Ecto neural progenitor cell (in vitro differentiated cells): ENCODE measurements at regions not wholly inside any gene's neighbourhood (a gene's known extent, or its start where the extent isn't known, plus 50 kb on each side); places are given as distances from the start of the nearest gene placed in this dataset.
"Not testable (repeated sequence)": the region's sequence is repeated elsewhere in the genome, so short reads cannot be mapped to it uniquely, and the experiment has no call there.

Source experiments
- DNase-seq: peaks from one replicate; pipeline ENCODE4 v3.0.0-alpha.2; 2018; ENCODE audit warnings: low spot score

DNA sequence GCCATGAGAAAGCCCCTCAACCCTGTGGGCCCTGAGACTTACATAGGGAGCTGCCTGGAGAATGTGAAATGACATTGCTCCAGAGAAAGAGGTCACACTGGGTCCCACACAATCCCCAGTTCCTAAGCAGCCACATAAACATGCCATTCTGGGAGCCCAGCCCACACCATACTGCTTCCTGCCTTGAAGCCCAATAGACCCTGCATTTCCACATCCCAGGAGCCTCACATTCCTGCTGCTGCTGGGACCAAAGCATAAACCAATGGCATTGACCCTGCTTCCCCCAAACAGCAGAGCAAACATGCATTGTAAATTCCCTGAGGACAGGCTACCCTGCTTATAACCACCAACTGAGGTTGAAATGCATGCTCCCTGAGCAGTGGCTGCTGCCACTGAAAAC lies 1117.6 kb upstream of the SLC39A10 start:
- no peak for DNase-seq

DNA sequence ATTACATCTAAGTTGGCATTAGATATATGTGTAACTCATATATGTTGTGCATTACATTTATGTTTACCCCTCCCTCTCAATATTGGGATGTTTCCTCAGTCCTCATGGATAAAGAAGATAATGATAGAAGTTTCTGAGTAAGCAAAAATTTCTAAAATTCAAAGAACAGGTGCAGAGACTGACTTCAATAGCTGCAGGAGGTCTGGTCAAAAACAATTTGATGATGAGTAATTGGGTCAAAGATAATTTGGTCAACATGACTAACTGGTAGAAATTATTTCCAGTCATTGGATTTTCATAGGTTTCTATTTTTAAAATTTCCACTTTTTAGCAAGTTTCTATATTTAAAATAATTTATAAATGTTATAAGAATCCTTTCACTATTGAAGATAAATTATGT lies 1130.9 kb upstream of the SLC39A10 start:
- no peak for DNase-seq

DNA sequence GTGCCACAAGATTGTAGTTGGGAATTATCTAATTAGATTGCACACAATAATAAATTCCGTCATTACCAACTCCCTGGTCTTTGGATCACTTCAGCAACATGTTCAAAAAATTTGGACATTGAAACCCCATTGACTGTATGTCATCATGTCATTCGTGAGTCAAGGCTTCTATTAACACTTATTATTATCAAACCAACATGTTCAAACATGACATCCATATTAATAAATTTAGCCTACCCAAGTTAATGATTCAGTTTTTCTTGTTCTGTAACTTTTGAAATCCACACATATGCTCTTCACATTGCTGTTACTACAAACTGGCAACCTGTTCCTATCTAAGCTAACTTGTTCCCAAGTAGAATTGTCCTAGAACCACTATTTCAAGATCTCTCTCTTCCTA lies 1142.7 kb upstream of the SLC39A10 start:
- DNase-seq, result no peak

DNA sequence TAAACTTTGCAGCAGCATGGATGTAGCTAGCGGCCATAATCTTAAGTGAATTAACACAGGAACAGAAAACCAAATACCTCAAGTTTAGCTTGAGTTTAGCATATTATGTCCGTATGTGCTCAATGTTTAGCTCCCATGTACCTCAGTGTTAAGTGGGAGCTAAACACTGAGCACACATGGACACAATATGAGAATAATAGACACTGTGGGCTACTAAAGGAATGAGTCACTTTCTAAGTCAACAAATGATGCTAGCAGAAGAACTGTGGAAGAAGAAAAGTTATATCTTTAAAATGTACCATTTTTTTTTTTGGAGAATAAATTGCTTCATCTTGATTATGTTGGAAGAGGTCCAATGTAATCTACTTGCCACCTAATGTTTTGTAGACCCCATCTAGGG lies 1146.0 kb upstream of the SLC39A10 start:
- DNase-seq, result not testable (repeated sequence)

DNA sequence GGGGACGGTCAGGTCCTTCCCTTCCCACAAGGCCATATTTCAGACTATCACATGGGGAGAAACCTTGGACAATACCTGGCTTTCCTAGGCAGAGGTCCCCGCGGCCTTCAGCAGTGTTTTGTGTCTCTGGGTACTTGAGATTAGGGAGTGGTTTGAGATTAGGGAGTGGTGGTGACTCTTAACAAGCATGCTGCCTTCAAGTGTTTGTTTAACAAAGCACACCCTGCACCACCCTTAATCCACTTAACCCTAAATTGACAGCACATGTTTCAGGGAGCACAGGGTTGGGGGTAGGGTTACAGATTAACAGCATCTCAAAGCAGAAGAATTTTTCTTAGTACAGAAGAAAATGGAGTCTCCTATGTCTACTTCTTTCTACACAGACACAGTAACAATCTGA lies 1152.2 kb upstream of the SLC39A10 start:
- not testable (repeated sequence) for DNase-seq

DNA sequence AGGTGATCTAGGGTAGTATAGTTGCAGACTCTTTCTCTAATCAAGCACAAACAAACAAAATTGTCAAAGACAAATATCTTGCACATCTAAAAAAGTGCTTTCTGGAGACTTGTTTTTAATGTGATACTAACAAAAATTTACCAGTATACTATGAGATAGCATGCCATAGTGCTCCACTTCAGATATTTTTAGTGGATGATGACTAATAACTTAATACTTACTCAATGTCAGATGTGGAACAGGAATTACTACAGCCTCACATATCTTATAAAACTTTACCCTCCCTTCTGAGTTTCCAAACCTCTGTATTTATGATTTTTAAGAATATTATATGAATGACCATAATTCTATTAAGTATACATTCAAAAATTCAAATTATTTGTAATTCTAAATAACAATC lies 1162.0 kb upstream of the SLC39A10 start:
- DNase-seq, result no peak

DNA sequence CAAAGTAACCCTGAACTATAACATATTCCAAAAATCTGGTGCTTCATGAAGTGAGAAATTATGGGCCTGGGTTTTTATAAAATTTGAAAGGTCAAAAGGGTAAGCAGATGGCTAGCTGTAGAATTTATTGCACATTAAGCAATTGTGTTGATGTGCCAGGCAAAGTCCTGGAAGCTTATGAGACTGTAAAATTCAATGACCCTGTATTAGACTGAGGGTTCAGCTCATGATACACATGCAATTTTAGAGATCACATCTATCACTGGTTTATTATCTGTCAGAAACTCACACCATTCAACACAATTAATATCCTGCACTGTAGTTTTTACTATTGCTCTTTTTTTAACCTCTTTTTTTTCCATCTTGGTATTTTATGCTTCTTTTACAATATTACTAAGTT lies 1162.6 kb upstream of the SLC39A10 start:
- no peak for DNase-seq

DNA sequence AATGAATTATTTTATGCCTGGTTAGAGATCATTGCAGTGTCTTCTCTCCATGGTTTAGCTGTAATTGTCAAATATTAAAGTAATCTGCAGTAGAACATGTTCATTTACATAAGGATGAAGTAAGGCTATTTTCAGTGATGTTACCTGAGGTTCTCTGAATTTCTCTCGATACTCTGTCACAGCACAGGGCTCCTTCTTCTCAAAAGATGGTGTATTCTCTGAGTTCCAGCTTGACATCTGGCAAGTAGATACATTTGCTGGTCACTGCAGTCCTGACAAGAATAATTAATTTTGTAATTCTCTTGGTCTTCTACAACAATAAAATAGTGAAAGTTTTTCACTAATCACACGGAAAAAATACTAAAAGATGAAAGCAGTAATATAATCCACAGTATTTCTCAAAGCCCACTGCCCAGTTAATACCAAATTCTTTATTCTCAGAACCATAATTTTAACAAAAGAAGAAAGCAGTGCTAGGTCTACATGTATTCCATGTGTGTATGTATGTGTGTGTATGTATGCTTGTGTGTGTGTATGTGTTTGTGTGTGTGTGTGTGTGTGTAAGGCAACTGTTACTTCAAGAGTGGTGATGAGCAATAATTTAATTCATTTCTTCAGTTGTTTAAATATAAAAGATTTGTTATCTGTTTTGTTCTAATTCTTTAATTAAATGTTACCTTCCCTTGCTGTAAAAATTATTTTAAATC lies 1165.5 kb upstream of the SLC39A10 start:
- no peak for DNase-seq

DNA sequence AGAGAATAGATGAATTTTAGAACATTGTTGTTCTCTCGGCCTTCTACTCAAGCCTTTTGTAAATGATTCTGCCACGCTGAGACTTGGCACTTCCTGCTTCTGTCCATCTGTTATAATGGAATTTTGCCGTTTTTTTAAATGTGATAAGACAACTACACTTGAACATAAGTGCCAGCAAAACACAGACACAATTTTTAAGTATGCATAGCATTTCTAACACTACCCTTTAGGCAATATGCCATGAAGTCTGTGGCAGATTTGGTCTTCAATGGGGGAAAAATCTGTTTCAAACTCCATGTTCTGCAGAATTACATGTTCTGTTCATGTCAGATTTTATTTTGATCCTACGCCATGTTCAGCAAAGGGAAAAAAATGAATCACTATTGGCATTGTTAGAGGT lies 1170.7 kb upstream of the SLC39A10 start:
- no peak for DNase-seq

DNA sequence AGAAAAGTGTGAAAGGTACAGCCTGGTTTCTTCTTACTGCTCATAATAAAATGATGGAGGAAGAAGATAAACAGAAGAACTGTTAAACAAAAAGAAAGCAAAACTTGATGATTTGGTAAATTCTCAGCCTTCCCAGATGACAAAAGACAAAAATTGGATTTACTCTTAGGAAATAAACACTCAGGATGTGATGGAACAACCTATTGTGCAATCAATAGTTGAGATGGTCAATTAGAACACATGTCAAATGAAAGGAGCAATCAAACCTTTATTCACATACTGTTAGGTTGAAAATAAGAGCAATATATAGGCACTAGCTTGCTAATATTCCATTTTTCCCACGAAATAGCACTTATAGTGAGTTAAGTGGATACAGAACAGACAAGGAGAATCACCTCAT lies 1174.0 kb upstream of the SLC39A10 start:
- no peak for DNase-seq

DNA sequence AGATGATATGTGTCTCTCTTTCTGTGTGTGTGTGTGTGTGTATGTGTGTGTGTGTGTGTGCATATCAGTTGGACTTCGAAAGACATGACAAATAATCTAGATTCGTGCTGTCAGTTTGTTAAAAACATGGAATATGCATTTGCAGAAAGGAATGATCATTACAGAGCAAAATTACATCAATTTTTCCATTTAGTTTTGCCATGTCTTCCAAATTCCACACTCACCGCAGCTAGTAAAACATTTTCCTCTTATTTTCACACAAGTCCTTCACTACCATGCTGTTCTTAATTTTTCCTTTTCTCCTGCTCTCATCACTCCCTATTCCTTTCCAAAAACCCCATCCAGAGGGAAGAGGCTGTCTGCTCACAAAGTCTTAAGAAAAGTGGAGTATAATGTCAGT lies 1191.4 kb upstream of the SLC39A10 start:
- no peak for DNase-seq

DNA sequence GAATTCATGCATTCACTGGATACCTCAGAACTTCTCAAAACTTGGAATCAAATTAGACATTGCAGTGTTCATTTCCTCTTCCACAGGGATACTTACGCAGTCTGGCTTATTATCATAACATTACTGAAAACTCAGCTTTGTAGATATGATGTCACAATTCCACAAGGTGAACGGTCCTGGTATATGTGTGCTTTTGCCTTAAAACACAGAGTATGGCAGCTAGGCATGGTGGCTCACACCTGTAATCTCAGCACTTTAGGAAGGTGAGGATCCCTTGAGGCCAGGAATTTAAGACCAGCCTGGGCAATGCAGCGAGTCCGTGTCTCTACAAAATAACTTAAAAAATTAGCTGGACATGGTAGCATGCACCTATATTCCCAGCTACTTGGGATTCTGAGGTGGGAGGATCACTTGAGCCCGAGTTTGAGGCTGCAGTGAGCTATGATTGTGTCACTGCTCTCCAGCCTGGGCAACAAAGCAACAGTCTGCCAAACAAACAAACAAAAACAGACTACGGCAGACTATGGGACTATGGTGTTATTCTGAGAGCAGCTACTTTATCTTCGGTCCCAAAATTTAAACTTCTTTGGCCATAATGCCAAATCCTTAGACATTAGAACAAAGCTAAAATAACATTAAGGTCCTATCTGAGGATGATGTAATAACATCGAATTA lies 1191.9 kb upstream of the SLC39A10 start:
- no peak for DNase-seq

DNA sequence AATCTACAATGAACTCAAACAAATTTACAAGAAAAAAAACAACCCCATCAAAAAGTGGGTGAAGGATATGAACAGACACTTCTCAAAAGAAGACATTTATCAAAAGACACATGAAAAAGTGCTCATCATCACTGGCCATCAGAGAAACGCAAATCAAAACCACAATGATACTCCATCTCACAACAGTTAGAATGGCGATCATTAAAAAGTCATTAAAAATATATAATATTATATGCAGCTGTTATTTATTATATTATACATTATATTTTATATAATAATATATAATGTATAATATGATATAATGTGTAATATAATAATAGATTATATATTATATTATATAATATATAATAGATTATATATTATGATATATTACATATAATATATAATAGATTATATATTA lies 1194.1 kb upstream of the SLC39A10 start:
- DNase-seq, result not testable (repeated sequence)

DNA sequence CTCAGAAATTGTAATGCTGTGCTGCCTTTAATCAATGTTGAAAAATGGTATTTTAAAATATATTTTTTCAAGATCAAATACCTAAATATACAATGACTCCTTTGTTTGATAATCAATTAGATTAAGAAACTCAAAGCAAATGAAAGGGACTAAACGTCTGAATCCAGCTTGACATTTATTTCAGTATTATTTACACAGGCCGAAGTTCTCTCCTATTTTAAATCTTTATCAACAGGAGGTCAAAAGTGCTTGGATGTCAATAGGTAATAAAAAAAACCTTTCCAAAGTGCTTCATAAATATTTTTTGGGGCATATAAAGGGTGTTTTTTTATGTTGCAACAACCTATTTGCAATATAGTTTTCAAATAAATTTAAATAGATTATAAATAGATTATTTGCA lies 1201.7 kb upstream of the SLC39A10 start:
- no peak for DNase-seq

DNA sequence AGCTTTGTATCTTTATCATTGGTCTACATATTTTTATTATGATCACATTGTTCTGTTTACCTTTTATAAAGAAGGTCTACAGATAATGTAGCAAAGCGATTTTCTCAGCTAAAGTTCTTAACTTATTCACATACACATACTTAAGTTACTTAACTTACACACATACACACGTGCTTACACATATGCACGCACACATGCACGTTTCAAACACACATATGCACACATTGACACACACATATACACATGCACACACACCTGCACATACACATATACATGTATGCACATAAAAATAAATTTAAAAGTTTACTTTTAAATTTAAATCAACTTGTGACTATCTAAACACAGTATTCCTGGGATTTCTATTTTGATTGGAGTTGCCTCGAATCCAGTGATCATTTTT lies 1204.5 kb upstream of the SLC39A10 start:
- no peak for DNase-seq

DNA sequence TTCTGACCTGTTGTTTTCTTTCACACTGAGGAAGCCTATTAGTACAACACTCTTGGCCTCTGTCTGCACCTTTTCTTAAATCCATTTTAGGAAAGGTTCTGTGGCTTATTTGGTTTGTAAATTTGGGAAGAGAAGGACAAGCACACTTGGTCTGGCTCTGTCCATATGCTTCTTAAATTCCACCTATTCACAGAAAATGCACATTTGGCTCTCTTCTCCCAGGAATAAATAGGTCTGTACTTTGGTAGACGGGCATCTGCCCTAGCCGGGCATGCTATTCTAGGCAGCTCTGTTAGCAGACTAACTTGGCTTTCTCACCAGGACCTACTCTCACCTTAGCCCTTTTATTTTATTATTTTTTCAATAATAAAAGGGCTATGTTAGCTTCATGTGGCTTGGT lies 1211.8 kb upstream of the SLC39A10 start:
- no peak for DNase-seq

DNA sequence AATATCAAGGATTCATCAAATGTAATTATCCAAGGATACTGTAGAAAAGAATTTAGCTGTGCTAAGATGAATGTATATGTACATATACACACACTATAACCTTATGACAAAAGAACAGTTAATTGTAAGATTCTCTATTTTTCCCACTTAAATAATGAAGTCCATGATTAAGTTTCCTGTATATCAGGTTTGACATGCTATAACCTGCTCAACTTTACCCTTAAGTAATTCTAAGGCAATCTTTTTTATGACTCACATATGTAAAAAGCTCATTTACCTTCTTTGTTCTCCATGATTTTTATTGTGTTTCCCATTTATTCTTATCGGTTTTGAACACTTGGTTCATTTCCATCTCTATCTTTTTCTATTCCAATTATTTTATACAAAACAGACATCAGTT lies 1213.1 kb upstream of the SLC39A10 start:
- no peak for DNase-seq

DNA sequence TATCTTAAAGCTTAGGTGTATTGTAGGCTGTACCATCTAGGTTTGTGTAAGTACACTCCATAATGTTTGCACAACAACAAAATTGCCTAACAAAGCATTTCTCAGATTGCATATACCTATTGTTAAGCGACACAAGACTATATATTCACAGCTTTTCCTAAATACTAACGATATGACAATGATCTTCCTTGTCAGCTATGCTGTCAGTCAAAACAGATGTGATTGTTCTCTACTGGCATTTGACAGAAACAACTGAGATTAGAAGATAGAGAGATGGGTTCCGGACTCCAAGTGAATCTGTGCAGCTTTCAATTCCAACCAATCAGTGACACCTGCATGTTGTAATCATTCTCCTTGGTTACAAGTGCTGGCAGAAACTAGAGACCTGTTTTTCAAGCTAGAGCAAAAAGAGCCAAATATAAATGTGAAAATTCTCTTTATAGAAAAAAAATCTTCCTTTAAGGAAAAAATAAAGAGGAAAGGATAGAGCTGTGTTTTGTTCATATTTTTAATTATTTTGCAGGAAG lies 1232.3 kb upstream of the SLC39A10 start:
- DNase-seq, result no peak

DNA sequence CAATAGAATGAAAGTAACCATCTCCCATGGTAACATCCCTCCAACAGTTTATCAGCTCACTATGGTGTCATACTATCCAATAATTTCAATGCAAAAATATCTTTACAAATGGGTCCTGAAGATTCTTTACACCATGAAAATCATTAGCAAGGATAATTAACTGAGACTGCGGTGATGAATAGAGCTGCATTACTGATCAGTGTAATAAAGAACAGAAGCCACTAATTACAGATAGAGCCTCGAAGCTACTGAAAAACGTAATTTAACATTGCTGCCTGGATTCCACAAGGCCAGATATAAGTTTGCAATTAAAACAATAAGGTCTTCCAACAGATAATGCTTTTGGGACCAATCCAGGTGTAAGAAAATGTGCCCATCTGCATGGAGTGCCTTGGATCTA lies 1245.8 kb upstream of the SLC39A10 start:
- no peak for DNase-seq

DNA sequence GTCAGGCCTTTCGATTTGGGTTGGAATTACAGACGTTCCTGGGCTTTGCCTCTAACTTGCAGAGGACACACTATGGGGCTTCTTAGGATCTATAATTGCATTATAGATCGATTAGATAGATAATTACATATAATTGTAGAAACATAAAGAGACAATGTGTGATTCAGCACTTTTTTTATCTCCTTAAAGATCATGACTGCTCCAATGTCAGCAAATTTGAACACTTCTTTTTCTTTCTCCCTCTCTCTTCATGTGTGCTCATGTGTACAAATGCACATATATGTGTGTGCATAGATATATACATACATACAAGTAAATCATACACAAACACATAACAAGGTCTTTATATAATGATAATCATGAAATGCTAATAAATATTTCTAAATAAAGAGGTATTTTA lies 1261.2 kb upstream of the SLC39A10 start:
- no peak for DNase-seq

DNA sequence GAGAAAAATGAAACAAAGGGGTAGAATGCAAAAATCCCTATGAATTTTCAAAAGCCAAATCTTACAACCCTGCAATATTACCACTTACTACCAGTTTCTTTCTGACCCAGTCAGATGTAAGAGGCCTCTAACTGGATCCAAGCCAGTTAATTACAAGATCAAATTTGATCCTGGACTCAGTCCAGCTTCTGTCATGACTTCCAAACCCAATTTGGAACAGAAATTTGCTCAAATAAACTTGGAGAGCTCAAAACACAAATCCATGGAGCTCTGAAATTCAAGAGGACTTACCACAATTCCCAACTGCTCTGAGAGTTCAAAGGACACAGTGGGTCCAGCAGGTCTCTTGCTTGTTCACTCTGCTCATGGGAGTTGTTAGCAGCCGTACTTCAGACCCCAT lies 1271.7 kb upstream of the SLC39A10 start:
- DNase-seq, result no peak

DNA sequence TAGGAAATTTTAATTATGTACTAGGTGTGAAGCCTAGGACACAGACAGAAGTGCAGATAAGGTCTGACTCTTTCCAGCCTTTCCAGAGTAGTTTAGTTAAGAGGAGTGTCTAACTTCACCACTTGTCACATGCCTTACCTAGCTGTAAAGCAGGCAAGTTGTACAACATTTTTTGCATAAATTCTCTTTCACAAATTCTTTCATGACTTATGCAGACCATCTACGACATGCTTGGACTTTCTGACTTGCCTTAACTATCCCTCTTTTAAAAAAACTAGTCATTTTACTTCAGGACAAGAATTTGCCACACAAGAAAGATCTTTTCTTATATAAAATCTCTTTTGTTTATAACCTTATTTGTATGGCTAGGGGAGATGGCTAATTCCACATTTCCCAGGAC lies 1273.6 kb upstream of the SLC39A10 start:
- DNase-seq, result no peak

DNA sequence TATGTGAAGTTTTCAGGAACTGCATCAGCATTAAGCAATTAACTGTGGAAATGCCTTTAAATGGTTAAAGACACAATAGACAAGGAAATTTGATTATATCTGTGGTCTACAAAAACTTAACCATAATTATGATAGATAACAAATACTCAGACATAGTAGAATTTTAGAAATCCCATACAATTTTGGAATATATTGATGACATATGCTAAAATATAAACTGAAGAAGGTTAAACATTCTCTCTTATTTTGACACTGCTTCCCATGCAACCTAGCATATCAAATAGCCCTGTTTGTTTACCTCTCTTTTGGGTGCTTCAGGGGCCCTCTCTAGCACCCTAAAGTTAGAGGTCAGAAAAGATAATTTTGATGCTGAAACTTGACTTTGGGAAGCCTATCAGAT lies 1274.8 kb upstream of the SLC39A10 start:
- DNase-seq, result no peak

DNA sequence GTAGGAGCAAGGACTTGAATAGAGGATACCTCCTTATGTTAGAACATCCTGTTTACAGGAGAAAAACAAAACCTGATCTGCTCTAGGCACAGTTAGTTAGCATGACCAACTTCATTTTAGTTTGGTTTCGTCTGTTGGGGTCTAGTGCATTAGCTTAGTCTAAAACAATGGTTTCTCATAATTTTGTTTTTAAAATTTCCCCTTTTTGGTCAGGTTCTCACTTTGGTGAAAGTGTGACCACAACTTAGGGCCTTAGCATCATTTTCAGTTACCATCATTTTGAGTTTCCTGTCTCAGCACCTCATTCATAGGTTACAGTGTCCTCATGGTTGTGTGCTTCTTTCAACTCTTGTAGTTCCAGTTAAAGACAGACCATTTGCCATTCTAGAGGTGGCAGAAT lies 1277.0 kb upstream of the SLC39A10 start:
- no peak for DNase-seq
